ENCODE measurements at regions not wholly inside any gene's neighbourhood (a gene's known extent, or its start where the extent isn't known, plus 50 kb on each side); places are given as distances from the start of the nearest gene placed in this dataset.

GRCh38 chr2:220835583-220835982 lies 736.5 kb downstream of the EPHA4 start:
- no peak for TF ChIP-seq POLR2AphosphoS5 (IDR thresholded peaks at IDR 0.05; ENCODE audit: low read depth, low read length)
- no peak for TF ChIP-seq RBAK (CRISPR knock-in tag; IDR thresholded peaks at IDR 0.05)
- no peak for TF ChIP-seq TFE3 (CRISPR knock-in tag; IDR thresholded peaks at IDR 0.05)
- TF ChIP-seq NAIF1 (CRISPR knock-in tag; IDR thresholded peaks at IDR 0.05; ENCODE audit: borderline replicate concordance), result no peak
- no peak for TF ChIP-seq HMGXB4 (CRISPR knock-in tag; IDR thresholded peaks at IDR 0.05; ENCODE audit: borderline replicate concordance in 1 of 2, low read depth in 1 of 2)
- TF ChIP-seq ARNT2 (CRISPR knock-in tag; IDR thresholded peaks at IDR 0.05; ENCODE audit: low read depth), result no peak
- no peak for TF ChIP-seq EZH2 (conservative IDR thresholded peaks at IDR 0.05; ENCODE audit: low read depth, low read length)
- TF ChIP-seq BCL6 (CRISPR knock-in tag; IDR thresholded peaks at IDR 0.05), result no peak
- TF ChIP-seq FOSL1 (CRISPR knock-in tag; IDR thresholded peaks at IDR 0.05; ENCODE audit: borderline replicate concordance), result no peak
- TF ChIP-seq CTCF (CRISPR knock-in tag; IDR thresholded peaks at IDR 0.05), result no peak
- TF ChIP-seq ZNF629 (CRISPR knock-in tag; conservative IDR thresholded peaks at IDR 0.05), result no peak
- TF ChIP-seq AFF4 (CRISPR knock-in tag; IDR thresholded peaks at IDR 0.05), result no peak
- no peak for TF ChIP-seq HHEX (CRISPR knock-in tag; IDR thresholded peaks at IDR 0.05)
- TF ChIP-seq ZNF768 (CRISPR knock-in tag; IDR thresholded peaks at IDR 0.05), result no peak
